ENCODE measurements at regions not wholly inside any gene's neighbourhood (a gene's known extent, or its start where the extent isn't known, plus 50 kb on each side); places are given as distances from the start of the nearest gene placed in this dataset.

DNA sequence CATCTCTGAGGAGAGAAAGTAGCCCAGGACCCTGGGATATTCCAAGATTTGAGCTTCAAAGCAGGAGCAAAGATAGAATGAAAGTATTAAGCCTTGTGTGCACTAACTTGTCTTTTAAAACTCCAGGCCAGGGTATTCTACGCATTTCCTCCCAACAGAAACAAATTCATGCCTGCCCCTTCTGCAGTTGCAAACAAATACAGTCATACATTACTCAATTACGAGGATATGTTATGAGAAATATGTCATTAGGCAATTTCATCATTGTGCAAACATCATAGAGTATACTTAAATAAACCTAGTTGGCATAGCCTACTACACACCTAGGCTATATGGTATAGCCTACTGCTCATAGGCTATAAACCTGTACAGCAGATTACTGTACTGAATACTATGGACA is 154.5 kb upstream of the KIAA1217 start:
- H2BK120ac ChIP-seq (replicated peaks; ENCODE audit: low read depth, low read length): no peak overlapping the region
- TF ChIP-seq RNF2 (IDR thresholded peaks at IDR 0.05; ENCODE audit: borderline replicate concordance, low read depth, low read length, missing control alignments, poor library complexity, severe bottlenecking) (no peak), CBX5 (IDR thresholded peaks at IDR 0.05; ENCODE audit: low read depth, low read length) (no peak), CTBP2 (IDR thresholded peaks at IDR 0.05; ENCODE audit: borderline replicate concordance, insufficient read depth, insufficient read length, low read length) (no peak), BACH1 (IDR thresholded peaks at IDR 0.05; ENCODE audit: low read length) (no peak)

More for the DNA sequence above, 154.5 kb upstream of the KIAA1217 start:
- ChIA-PET CTCF (ENCODE audit: partially characterized antibody) (no interaction called here), POLR2A (ENCODE audit: partially characterized antibody) (no interaction called here)
- Histone ChIP-seq H3K23me2 (ENCODE audit: low read depth, low read length) (no peaks in the 10 kb centered on the region), H3K79me2 (ENCODE audit: control insufficient read depth in 1 of 2, insufficient read depth in 2 of 2, low read length in 2 of 2) (no peaks in the 10 kb centered on the region), H3K4me3 (ENCODE audit: extremely low read depth in 1 of 4, insufficient read depth in 2 of 4, low read depth in 3 of 4, low read length in 4 of 4) (no peak overlapping the region), H3K27ac (ENCODE audit: low read depth, low read length) (no peak overlapping the region), H2BK5ac (ENCODE audit: low read depth, low read length) (no peak overlapping the region), H4K5ac (ENCODE audit: insufficient read length, low read depth, low read length) (no peak overlapping the region), H2BK12ac (ENCODE audit: low read depth, low read length) (no peak overlapping the region), H3K27me3 (replicated peaks in 1 of 4; ENCODE audit: control insufficient read depth in 3 of 4, extremely low read depth in 1 of 4, insufficient read depth in 3 of 4, low read length in 3 of 4) (no peaks in the 10 kb centered on the region), H3K56ac (replicated peaks; ENCODE audit: insufficient read length, low read depth, low read length) (no peak overlapping the region), H3K14ac (ENCODE audit: insufficient read length) (no peak overlapping the region), H4K91ac (replicated peaks; ENCODE audit: insufficient read length, low read length) (no peak overlapping the region), H3K4me1 (replicated peaks in 1 of 4; ENCODE audit: control insufficient read depth in 3 of 4, insufficient read depth in 4 of 4, low read length in 3 of 4) (no peaks in the 10 kb centered on the region; a peak in 2 of 7 replicates), H2AK5ac (ENCODE audit: low read depth, low read length) (no peak overlapping the region), H2BK15ac (ENCODE audit: low read length) (no peak overlapping the region), H3K9ac (replicated peaks in 1 of 4; ENCODE audit: extremely low read depth in 1 of 4, low read depth in 3 of 4, low read length in 3 of 4) (no peak overlapping the region), H3K23ac (ENCODE audit: insufficient read length) (no peak overlapping the region), H4K8ac (ENCODE audit: extremely low read depth, insufficient read depth, low read length) (no peak overlapping the region), H2BK20ac (ENCODE audit: low read length) (no peak overlapping the region), H3K9me3 (ENCODE audit: insufficient read depth in 2 of 2, low read depth in 1 of 2, low read length in 1 of 2) (no peaks in the 10 kb centered on the region), H3K36me3 (ENCODE audit: control insufficient read depth in 2 of 4, insufficient read depth in 4 of 4, low read length in 3 of 4) (no peaks in the 10 kb centered on the region), H3K4ac (replicated peaks; ENCODE audit: insufficient read length, low read depth, low read length) (no peak overlapping the region), H4K20me1 (replicated peaks in 1 of 2; ENCODE audit: control insufficient read depth in 1 of 2, insufficient read depth in 2 of 2, low read length in 2 of 2) (no peaks in the 10 kb centered on the region), H3K4me2 (ENCODE audit: insufficient read depth in 1 of 2, low read depth in 2 of 2, low read length in 2 of 2) (no peak overlapping the region), H3K79me1 (ENCODE audit: low read depth, low read length) (no peaks in the 10 kb centered on the region), H3K18ac (ENCODE audit: extremely low read depth, low read length) (no peak overlapping the region), H2AFZ (ENCODE audit: low read length) (no peak overlapping the region)
- DNase-seq (ENCODE audit: low read depth in 1 of 2, low spot score in 2 of 2) (no peak), FAIRE-seq (no peak)
- WGBS, 2 experiments (ENCODE audit: extremely low coverage in 1 of 2, insufficient coverage in 1 of 2, insufficient read length in 1 of 2, insufficient replicate concordance in 2 of 2, low coverage in 1 of 2, low lambda C conversion rate in 2 of 2, missing lambda C conversion rate in 1 of 2): 93% methylated on average over 2 of the region's 2 CpGs; no CpG with 5 or more reads in 1 of the 2 experiments
